HEK293T (cell line): ENCODE measurements at regions not wholly inside any gene's neighbourhood (a gene's known extent, or its start where the extent isn't known, plus 50 kb on each side); places are given as distances from the start of the nearest gene placed in this dataset.

Experiments
- BHLHE40 ChIP-seq: fragments of 450-650 bp; IDR thresholded peaks from 2 replicates; pipeline ENCODE4 v1.6.1; 2016; ENCODE audit warnings: mild to moderate bottlenecking, moderate library complexity, borderline replicate concordance
- ELF4 ChIP-seq: fragments of 450-650 bp; IDR thresholded peaks from 2 replicates; pipeline ENCODE4 v1.6.1; 2017; ENCODE audit warnings: antibody characterized with exemption
- FOXA1 ChIP-seq: fragments of 450-650 bp; IDR thresholded peaks from 2 replicates; pipeline ENCODE4 v1.6.1; 2016; ENCODE audit warnings: mild to moderate bottlenecking
- FOXK2 ChIP-seq: fragments of 450-650 bp; IDR thresholded peaks from 2 replicates; pipeline ENCODE4 v1.6.1; 2016; ENCODE audit warnings: mild to moderate bottlenecking
- FOXM1 ChIP-seq: fragments of 450-650 bp; IDR thresholded peaks from 2 replicates; pipeline ENCODE4 v1.6.1; 2017; ENCODE audit warnings: mild to moderate bottlenecking, borderline replicate concordance
- HDGF ChIP-seq: fragments of 450-650 bp; IDR thresholded peaks from 2 replicates; pipeline ENCODE4 v1.6.1; 2017; ENCODE audit warnings: antibody characterized with exemption, borderline replicate concordance
- L3MBTL2 ChIP-seq: fragments of 450-650 bp; conservative IDR thresholded peaks from 2 replicates; pipeline ENCODE4 v1.6.1; 2016; ENCODE audit warnings: mild to moderate bottlenecking
- NFRKB ChIP-seq: fragments of 450-650 bp; IDR thresholded peaks from 2 replicates; pipeline ENCODE4 v1.6.1; 2016; ENCODE audit warnings: mild to moderate bottlenecking, moderate library complexity
- PKNOX1 ChIP-seq: fragments of 450-650 bp; IDR thresholded peaks from 2 replicates; pipeline ENCODE4 v1.6.1; 2016
- SP1 ChIP-seq: fragments of 450-650 bp; IDR thresholded peaks from 2 replicates; pipeline ENCODE4 v1.6.1; 2017
- SUZ12 ChIP-seq: fragments of 450-650 bp; IDR thresholded peaks from 2 replicates; pipeline ENCODE4 v1.6.1; 2016; ENCODE audit warnings: mild to moderate bottlenecking
- ZNF384 ChIP-seq: fragments of 450-650 bp; IDR thresholded peaks from 2 replicates; pipeline ENCODE4 v1.6.1; 2016

GRCh38 chr15:31579282-31579681, 252.6 kb downstream of the KLF13 start:
- TF ChIP-seq SP1 = no peak
- no peak for TF ChIP-seq HDGF
- TF ChIP-seq ELF4 = no peak
- no peak for TF ChIP-seq FOXK2
- no peak for TF ChIP-seq SUZ12
- no peak for TF ChIP-seq FOXA1
- no peak for TF ChIP-seq PKNOX1
- TF ChIP-seq NFRKB = no peak
- TF ChIP-seq BHLHE40 = no peak
- no peak for TF ChIP-seq ZNF384
- no peak for TF ChIP-seq L3MBTL2
- TF ChIP-seq FOXM1 = no peak
